ENCODE measurements at regions not wholly inside any gene's neighbourhood (a gene's known extent, or its start where the extent isn't known, plus 50 kb on each side); places are given as distances from the start of the nearest gene placed in this dataset.

- Histone ChIP-seq H3K27me3 (replicated peaks) (no peaks in the 10 kb centered on the region), H3K36me3 (replicated peaks) (no peaks in the 10 kb centered on the region), H3K4me3 (ENCODE audit: low read depth, low read length) (no peak overlapping the region), H3K27ac (no peak overlapping the region)
- DNase-seq = peak; percentile 72
- no peak for TF ChIP-seq CTCF (IDR thresholded peaks at IDR 0.05; ENCODE audit: low read depth, low read length, missing control alignments)
- in situ Hi-C loops (cut with HindIII; ENCODE audit: low pct_ligation_motif_present, low sequenced_read_pairs) = no loop called here
Observed at GRCh38 chr18:57210107-57210715, 63.3 kb downstream of the BOD1L2 start.

- H3K36me3 ChIP-seq (replicated peaks) = no peaks in the 10 kb centered on the region
- TF ChIP-seq CTCF (IDR thresholded peaks at IDR 0.05; ENCODE audit: low read depth, low read length, missing control alignments) = no peak
- H3K4me3 ChIP-seq (ENCODE audit: low read depth, low read length) = no peak overlapping the region
- in situ Hi-C loops (cut with HindIII; ENCODE audit: low pct_ligation_motif_present, low sequenced_read_pairs) = no loop called here
- H3K27me3 ChIP-seq (replicated peaks) = no peaks in the 10 kb centered on the region
- DNase-seq = no peak
- H3K27ac ChIP-seq = no peak overlapping the region
Observed at GRCh38 chr18:57210716-57211411, 64.0 kb downstream of the BOD1L2 start.

GRCh38 chr18:57211412-57211750 lies 64.5 kb downstream of the BOD1L2 start:
- Histone ChIP-seq H3K27me3 (replicated peaks) (no peaks in the 10 kb centered on the region), H3K36me3 (replicated peaks) (no peaks in the 10 kb centered on the region), H3K4me3 (ENCODE audit: low read depth, low read length) (no peak overlapping the region), H3K27ac (no peak overlapping the region)
- no peak for TF ChIP-seq CTCF (IDR thresholded peaks at IDR 0.05; ENCODE audit: low read depth, low read length, missing control alignments)
- no peak for DNase-seq
- in situ Hi-C loops (cut with HindIII; ENCODE audit: low pct_ligation_motif_present, low sequenced_read_pairs) = no loop called here

GRCh38 chr18:57211776-57212175 lies 64.9 kb downstream of the BOD1L2 start:
- Histone ChIP-seq H3K27me3 (replicated peaks) (no peaks in the 10 kb centered on the region), H3K27ac (no peak overlapping the region), H3K4me3 (ENCODE audit: low read depth, low read length) (no peak overlapping the region), H3K36me3 (replicated peaks) (no peaks in the 10 kb centered on the region)
- no peak for DNase-seq
- in situ Hi-C loops (cut with HindIII; ENCODE audit: low pct_ligation_motif_present, low sequenced_read_pairs) = no loop called here
- TF ChIP-seq CTCF (IDR thresholded peaks at IDR 0.05; ENCODE audit: low read depth, low read length, missing control alignments) = no peak

- no peaks in the 10 kb centered on the region for H3K36me3 ChIP-seq (replicated peaks)
- H3K27me3 ChIP-seq (replicated peaks) = no peaks in the 10 kb centered on the region
- H3K4me3 ChIP-seq (ENCODE audit: low read depth, low read length) = no peak overlapping the region
- TF ChIP-seq CTCF (IDR thresholded peaks at IDR 0.05; ENCODE audit: low read depth, low read length, missing control alignments) = no peak
- in situ Hi-C loops (cut with HindIII; ENCODE audit: low pct_ligation_motif_present, low sequenced_read_pairs) = no loop called here
- DNase-seq = no peak
- no peak overlapping the region for H3K27ac ChIP-seq
Observed at GRCh38 chr18:57212678-57213077, 65.8 kb downstream of the BOD1L2 start.

DNA sequence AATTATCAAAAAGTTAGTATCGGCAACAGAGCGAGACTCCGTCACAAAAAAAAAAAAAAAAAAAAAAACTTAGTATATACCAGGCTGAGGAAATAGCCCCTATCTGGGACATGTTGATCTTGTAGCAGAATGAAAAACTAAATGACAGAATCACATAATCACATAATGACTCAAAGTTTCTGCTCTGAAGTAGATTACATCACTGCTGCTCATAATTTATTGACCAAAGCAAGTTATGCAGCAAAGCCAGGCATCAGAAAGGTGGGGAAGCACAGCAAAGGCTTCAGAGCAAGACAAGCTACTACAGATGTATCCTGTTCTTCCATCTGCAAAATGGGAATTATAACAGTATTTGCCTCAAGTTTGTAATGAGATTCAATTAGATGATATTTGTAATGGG lies 68.1 kb downstream of the BOD1L2 start:
- in situ Hi-C loops (cut with HindIII; ENCODE audit: low pct_ligation_motif_present, low sequenced_read_pairs) = no loop called here
- no peak for DNase-seq
- no peaks in the 10 kb centered on the region for H3K36me3 ChIP-seq (replicated peaks)
- H3K27ac ChIP-seq = no peak overlapping the region
- TF ChIP-seq CTCF (IDR thresholded peaks at IDR 0.05; ENCODE audit: low read depth, low read length, missing control alignments) = no peak
- no peaks in the 10 kb centered on the region for H3K27me3 ChIP-seq (replicated peaks)
- no peak overlapping the region for H3K4me3 ChIP-seq (ENCODE audit: low read depth, low read length)
